Endothelial cell of umbilical vein (primary cell): ENCODE measurements at regions not wholly inside any gene's neighbourhood (a gene's known extent, or its start where the extent isn't known, plus 50 kb on each side); places are given as distances from the start of the nearest gene placed in this dataset.

ENCODE experiments used
- MAX ChIP-seq: IDR thresholded peaks from 2 replicates; pipeline ENCODE4 v1.6.1; 2011; ENCODE audit not compliant: insufficient read depth, insufficient read length
- MYC ChIP-seq: IDR thresholded peaks from one replicate; pipeline ENCODE4 v1.6.1; 2011; ENCODE audit warnings: mild to moderate bottlenecking, low read depth, low read length
- POLR2A ChIP-seq: IDR thresholded peaks from 2 replicates; pipeline ENCODE4 v1.6.1; 2012; ENCODE audit warnings: low read depth, mild to moderate bottlenecking, control low read depth, low read length
- TF ChIP-seq, protein P1 (sequence below), 2 donors: IDR thresholded peaks; 1 replicate in 1 of 2; 2 replicates in 1 of 2; pipeline ENCODE4 v1.5.1; 2011; ENCODE audit warnings: low read length in 2 of 2, mild to moderate bottlenecking in 2 of 2, moderate library complexity in 2 of 2, control low read depth in 1 of 2, inconsistent platforms in 1 of 2, low read depth in 1 of 2; ENCODE audit not compliant: insufficient read depth in 1 of 2; ENCODE audit errors: extremely low read depth in 1 of 2

DNA sequence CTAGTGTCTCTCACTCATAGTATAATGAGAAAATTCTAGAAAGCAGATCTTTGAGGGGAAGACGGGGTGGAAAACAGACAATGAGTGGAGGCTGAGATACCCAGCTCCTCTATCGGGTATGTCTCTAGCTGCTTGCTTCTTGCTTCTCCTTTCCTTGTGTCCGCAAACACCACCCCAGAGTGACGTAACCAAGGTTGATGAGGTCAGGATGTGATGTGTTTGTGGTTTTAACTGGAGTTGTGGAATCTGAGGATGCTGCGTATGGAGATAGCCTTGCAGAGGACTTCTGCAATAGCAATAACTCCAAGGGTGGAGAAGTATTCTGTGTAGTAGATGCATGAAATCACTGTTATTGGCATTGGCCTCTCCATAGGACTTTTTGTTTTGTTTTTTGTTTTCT is 132.7 kb upstream of the IFNGR1 start:
- TF ChIP-seq, protein P1, sequence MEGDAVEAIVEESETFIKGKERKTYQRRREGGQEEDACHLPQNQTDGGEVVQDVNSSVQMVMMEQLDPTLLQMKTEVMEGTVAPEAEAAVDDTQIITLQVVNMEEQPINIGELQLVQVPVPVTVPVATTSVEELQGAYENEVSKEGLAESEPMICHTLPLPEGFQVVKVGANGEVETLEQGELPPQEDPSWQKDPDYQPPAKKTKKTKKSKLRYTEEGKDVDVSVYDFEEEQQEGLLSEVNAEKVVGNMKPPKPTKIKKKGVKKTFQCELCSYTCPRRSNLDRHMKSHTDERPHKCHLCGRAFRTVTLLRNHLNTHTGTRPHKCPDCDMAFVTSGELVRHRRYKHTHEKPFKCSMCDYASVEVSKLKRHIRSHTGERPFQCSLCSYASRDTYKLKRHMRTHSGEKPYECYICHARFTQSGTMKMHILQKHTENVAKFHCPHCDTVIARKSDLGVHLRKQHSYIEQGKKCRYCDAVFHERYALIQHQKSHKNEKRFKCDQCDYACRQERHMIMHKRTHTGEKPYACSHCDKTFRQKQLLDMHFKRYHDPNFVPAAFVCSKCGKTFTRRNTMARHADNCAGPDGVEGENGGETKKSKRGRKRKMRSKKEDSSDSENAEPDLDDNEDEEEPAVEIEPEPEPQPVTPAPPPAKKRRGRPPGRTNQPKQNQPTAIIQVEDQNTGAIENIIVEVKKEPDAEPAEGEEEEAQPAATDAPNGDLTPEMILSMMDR (IDR thresholded peaks at IDR 0.05; ENCODE audit: extremely low read depth in 1 of 2, insufficient read depth in 1 of 2, low read depth in 1 of 2, low read length in 2 of 2): no peak
- no peak for TF ChIP-seq MYC
- TF ChIP-seq POLR2A: no peak
- TF ChIP-seq MAX: no peak
